NT2/D1 (cell line): ENCODE measurements at regions not wholly inside any gene's neighbourhood (a gene's known extent, or its start where the extent isn't known, plus 50 kb on each side); places are given as distances from the start of the nearest gene placed in this dataset.

Source experiments
- SUZ12 ChIP-seq: IDR thresholded peaks from 2 replicates; pipeline ENCODE4 v1.6.1; 2011; ENCODE audit not compliant: insufficient read length, insufficient read depth; ENCODE audit errors: extremely low read depth
- YY1 ChIP-seq: IDR thresholded peaks from 2 replicates; pipeline ENCODE4 v1.6.1; 2011; ENCODE audit not compliant: insufficient read length, insufficient read depth
- ZNF274 ChIP-seq: IDR thresholded peaks from 2 replicates; pipeline ENCODE4 v1.6.1; 2011; ENCODE audit warnings: mild to moderate bottlenecking, low read depth, low read length

- no peak for TF ChIP-seq ZNF274
- no peak for TF ChIP-seq YY1
- TF ChIP-seq SUZ12: no peak
Measured at GRCh38 chr21:27265949-27266348, 299.1 kb upstream of the ADAMTS5 start.
